Endothelial cell of umbilical vein (primary cell): ENCODE measurements at regions not wholly inside any gene's neighbourhood (a gene's known extent, or its start where the extent isn't known, plus 50 kb on each side); places are given as distances from the start of the nearest gene placed in this dataset.

ENCODE experiments used
- BruUV-seq: library from RNA; stranded (reverse); fragments of 400-500 nt; replicated peaks from 2 replicates; lab custom pipeline; 2021; lab: Mats Ljungman, UMichigan
- CTCF ChIA-PET: fragments of 300-600, 350-600 bp; sonication (Branson Sonifier 250); formaldehyde crosslinking; loops from one replicate; lab custom pipeline; 2021; ENCODE audit warnings: antibody characterized with exemption, inconsistent platforms; lab: Charles Lee
- POLR2A ChIA-PET: fragments of 300-600, 350-600 bp; sonication (Branson Sonifier 250); formaldehyde crosslinking; loops from one replicate; lab custom pipeline; 2021; ENCODE audit warnings: antibody characterized with exemption, inconsistent platforms; lab: Charles Lee
- DNase-seq: peaks from one replicate; pipeline ENCODE4 v3.0.0-alpha.2; 2011; ENCODE audit warnings: low read depth, low spot score
- FAIRE-seq: peaks from 2 replicates; lab custom pipeline; 2011; peaks lifted over from hg19 to GRCh38; lab: Jason Lieb, UNC
- H2AFZ ChIP-seq: 2 replicates; pipeline ENCODE4 v1.6.0; 2012; ENCODE audit warnings: low read depth, low read length, control low read depth, inconsistent platforms
- H3K27ac ChIP-seq: 2 replicates; pipeline ENCODE4 v1.5.1; 2011; ENCODE audit warnings: low read depth, mild to moderate bottlenecking, control low read depth, low read length, moderate library complexity; ENCODE audit not compliant: insufficient read depth
- H3K27me3 ChIP-seq, 2 experiments: 2 replicates each; pipeline versions ENCODE4 v1.6.0 to v1.6.1; 2011; ENCODE audit warnings: low read length in 2 of 2, mixed read lengths in 1 of 2; ENCODE audit not compliant: control insufficient read depth in 2 of 2, insufficient read depth in 2 of 2
- H3K36me3 ChIP-seq, 2 experiments: 2 replicates in 1 of 2; 3 replicates in 1 of 2; pipeline ENCODE4 v1.5.1; 2011; ENCODE audit warnings: low read length in 2 of 2, mild to moderate bottlenecking in 1 of 2, moderate library complexity in 1 of 2; ENCODE audit not compliant: control insufficient read depth in 2 of 2, insufficient read depth in 2 of 2; ENCODE audit errors: extremely low read depth in 1 of 2
- H3K4me1 ChIP-seq: 3 replicates; pipeline ENCODE4 v1.5.1; 2011; ENCODE audit warnings: mild to moderate bottlenecking, low read length; ENCODE audit not compliant: control insufficient read depth, insufficient read depth; ENCODE audit errors: extremely low read depth
- H3K4me2 ChIP-seq: 2 replicates; pipeline ENCODE4 v1.6.1; 2011; ENCODE audit warnings: low read length, control low read depth, mixed read lengths; ENCODE audit not compliant: insufficient read depth
- H3K4me3 ChIP-seq, 3 experiments: fragments of 200-600 bp in 1 of 3; sonication (generic), shearing (Covaris generic) in 1 of 3; replicated peaks in 1 of 3; 2 replicates each; pipeline ENCODE4 v1.5.1; 2011 to 2016; ENCODE audit warnings: control low read depth in 3 of 3, low read length in 3 of 3, mild to moderate bottlenecking in 2 of 3, inconsistent platforms in 1 of 3, low read depth in 1 of 3, moderate library complexity in 1 of 3; ENCODE audit not compliant: insufficient read depth in 1 of 3
- H3K79me2 ChIP-seq: 2 replicates; pipeline ENCODE4 v1.6.0; 2012; ENCODE audit warnings: low read length, inconsistent platforms; ENCODE audit not compliant: control insufficient read depth, insufficient read depth
- H3K9ac ChIP-seq: replicated peaks from 2 replicates; pipeline ENCODE3; 2011; ENCODE audit warnings: low read length, control low read depth; ENCODE audit not compliant: insufficient read depth; ENCODE audit errors: extremely low read depth
- H3K9me1 ChIP-seq: replicated peaks from 3 replicates; pipeline ENCODE4 v1.6.0; 2011; ENCODE audit warnings: mild to moderate bottlenecking, low read length; ENCODE audit not compliant: control insufficient read depth, insufficient read depth; ENCODE audit errors: extremely low read depth
- H3K9me3 ChIP-seq: replicated peaks from 2 replicates; pipeline ENCODE4 v1.5.1; 2012; ENCODE audit warnings: low read length, inconsistent platforms; ENCODE audit not compliant: control insufficient read depth, insufficient read depth
- H4K20me1 ChIP-seq: replicated peaks from 2 replicates; pipeline ENCODE3; 2011; ENCODE audit warnings: mild to moderate bottlenecking, low read length; ENCODE audit not compliant: control insufficient read depth, insufficient read depth; ENCODE audit errors: extremely low read depth
- CTCF ChIP-seq, 2 donors: IDR thresholded peaks; 1 replicate in 1 of 2; 2 replicates in 1 of 2; pipeline ENCODE4 v1.5.1; 2011; ENCODE audit warnings: low read length in 2 of 2, mild to moderate bottlenecking in 2 of 2, moderate library complexity in 2 of 2, control low read depth in 1 of 2, inconsistent platforms in 1 of 2, low read depth in 1 of 2; ENCODE audit not compliant: insufficient read depth in 1 of 2; ENCODE audit errors: extremely low read depth in 1 of 2
- EZH2 ChIP-seq: IDR thresholded peaks from 2 replicates; pipeline ENCODE4 v1.6.1; 2012; ENCODE audit warnings: borderline replicate concordance, low read depth, mild to moderate bottlenecking, moderate library complexity, low read length, inconsistent platforms; ENCODE audit not compliant: severe bottlenecking
- FOS ChIP-seq: IDR thresholded peaks from 2 replicates; pipeline ENCODE4 v1.6.1; 2011; ENCODE audit warnings: mild to moderate bottlenecking, low read length, moderate library complexity, borderline replicate concordance; ENCODE audit not compliant: insufficient read depth
- GATA2 ChIP-seq: IDR thresholded peaks from 2 replicates; pipeline ENCODE4 v1.7.0; 2011; ENCODE audit warnings: low read depth, mild to moderate bottlenecking, moderate library complexity, mixed read lengths, low read length; ENCODE audit not compliant: insufficient read length, insufficient read depth
- JUN ChIP-seq: IDR thresholded peaks from 2 replicates; pipeline ENCODE4 v1.6.1; 2011; ENCODE audit warnings: borderline replicate concordance, low read depth; ENCODE audit not compliant: insufficient read length, insufficient read depth
- MAX ChIP-seq: IDR thresholded peaks from 2 replicates; pipeline ENCODE4 v1.6.1; 2011; ENCODE audit not compliant: insufficient read depth, insufficient read length
- MYC ChIP-seq: IDR thresholded peaks from one replicate; pipeline ENCODE4 v1.6.1; 2011; ENCODE audit warnings: mild to moderate bottlenecking, low read depth, low read length
- POLR2A ChIP-seq: IDR thresholded peaks from 2 replicates; pipeline ENCODE4 v1.6.1; 2012; ENCODE audit warnings: low read depth, mild to moderate bottlenecking, control low read depth, low read length
- POLR2AphosphoS5 ChIP-seq: IDR thresholded peaks from 2 replicates; pipeline ENCODE4 v1.6.1; 2012; ENCODE audit warnings: low read depth, mild to moderate bottlenecking, control low read depth, low read length, moderate library complexity; ENCODE audit not compliant: insufficient read depth
- dilution Hi-C: fragments of 300-500 bp; cut with MboI; formaldehyde crosslinking; loops from one replicate; pipeline ENCODE4 v1.15.0; 2019; ENCODE audit warnings: low sequenced_read_pairs; ENCODE audit not compliant: extremely low pct_ligation_motif_present
- intact Hi-C: fragments of 100-400 bp; cut with micrococcal nuclease; formaldehyde crosslinking; loops from one replicate; pipeline ENCODE4 v1.10.0; 2022

GRCh38 chr4:123200051-123200940, 196.3 kb upstream of the SPRY1 start:
- Histone ChIP-seq H3K4me3 (no peak overlapping the region), H3K9me3 (no peaks in the 10 kb centered on the region), H2AFZ (no peak overlapping the region), H3K27ac (no peak overlapping the region), H3K4me2 (no peak overlapping the region), H3K4me1 (no peaks in the 10 kb centered on the region), H3K9me1 (no peaks in the 10 kb centered on the region), H4K20me1 (no peaks in the 10 kb centered on the region), H3K9ac (no peak overlapping the region), H3K36me3 (no peaks in the 10 kb centered on the region), H3K27me3 (no peaks in the 10 kb centered on the region), H3K79me2 (no peaks in the 10 kb centered on the region)
- POLR2A ChIA-PET, result no interaction called here
- FAIRE-seq (no peak), DNase-seq (no peak)
- CTCF ChIA-PET, result interaction anchor here (1.1 kb wide), 1 partner anchor 9 kb away, joined by 3 read pairs; no protein-coding TSS in a partner anchor
- dilution Hi-C loops (no loop called here), intact Hi-C loops (no loop called here)
- no TSS peak for BruUV-seq
- TF ChIP-seq POLR2A (no peak), MYC (no peak), POLR2AphosphoS5 (no peak), FOS (no peak), EZH2 (no peak), CTCF (IDR thresholded peaks at IDR 0.05; ENCODE audit: extremely low read depth in 1 of 2, insufficient read depth in 1 of 2, low read depth in 1 of 2, low read length in 2 of 2) (no peak), MAX (no peak), GATA2 (no peak), JUN (no peak)
